Heart left ventricle (tissue), 16 donors: ENCODE measurements at regions not wholly inside any gene's neighbourhood (a gene's known extent, or its start where the extent isn't known, plus 50 kb on each side); places are given as distances from the start of the nearest gene placed in this dataset.

ENCODE experiments used
- ATAC-seq, 4 donors: fragments of 200-7000 bp; cut with Tn5 transposase; one replicate each; pipeline ENCODE4 v1.9.1; 2020 to 2022; ENCODE audit warnings: moderate library complexity in 4 of 4, mild to moderate bottlenecking in 3 of 4, moderate number of reproducible peaks in 1 of 4
- DNase-seq, 5 donors: peaks; one replicate each; pipeline ENCODE4 v3.0.0-alpha.2; 2020
- H3K27ac ChIP-seq, 12 donors: fragments of 200-600 bp; sonication (generic) in 4 of 12; one replicate each; pipeline versions ENCODE4 v1.5.0 to v1.8.0; 2016 to 2022; ENCODE audit warnings: mild to moderate bottlenecking in 2 of 12
- H3K27me3 ChIP-seq, 9 donors: fragments of 200-600 bp; sonication (generic) in 2 of 9; one replicate each; pipeline versions ENCODE4 v1.5.1 to v1.8.0; 2016 to 2022; ENCODE audit warnings: mild to moderate bottlenecking in 3 of 9
- H3K36me3 ChIP-seq, 9 donors: fragments of 200-600 bp; sonication (generic) in 2 of 9; one replicate each; pipeline versions ENCODE4 v1.5.0 to v1.8.0; 2018 to 2022; ENCODE audit warnings: mild to moderate bottlenecking in 2 of 9
- H3K4me1 ChIP-seq, 12 donors: fragments of 200-600 bp; sonication (generic) in 4 of 12; one replicate each; pipeline versions ENCODE4 v1.5.0 to v1.8.0; 2016 to 2022; ENCODE audit warnings: mild to moderate bottlenecking in 3 of 12
- H3K4me3 ChIP-seq, 12 donors: fragments of 200-600 bp; sonication (generic) in 4 of 12; one replicate each; pipeline versions ENCODE4 v1.5.0 to v1.8.0; 2017 to 2022; ENCODE audit warnings: mild to moderate bottlenecking in 9 of 12, moderate library complexity in 4 of 12
- H3K9me3 ChIP-seq, 12 donors: fragments of 200-600 bp; sonication (generic) in 4 of 12; one replicate each; pipeline versions ENCODE4 v1.5.0 to v1.8.0; 2016 to 2022; ENCODE audit warnings: mild to moderate bottlenecking in 1 of 12
- CTCF ChIP-seq, 12 donors: fragments of 200-600 bp; sonication (generic) in 4 of 12; IDR thresholded peaks; one replicate each; pipeline versions ENCODE4 v1.5.0 to v1.8.0; 2018 to 2022; ENCODE audit warnings: antibody characterized with exemption in 12 of 12, mild to moderate bottlenecking in 5 of 12
- POLR2A ChIP-seq, 2 donors: fragments of 450-650 bp; IDR thresholded peaks; one replicate each; pipeline ENCODE4 v1.6.1; 2017; ENCODE audit warnings: antibody characterized with exemption in 2 of 2, mild to moderate bottlenecking in 2 of 2, moderate library complexity in 2 of 2
- WGBS, 4 donors: extraction: QIAGEN DNeasy Blood & Tissue Kit in 2 of 4; methylation state at CpG; one replicate each; pipeline versions ENCODE4 v1.1.5 to v1.1.7; 2013 to 2018; 5-methylcytosine and 5-hydroxymethylcytosine counted together
- intact Hi-C, 10 donors: fragments of 100-400 bp; cut with DNase I; formaldehyde crosslinking; loops; one replicate each; pipeline versions ENCODE4 v1.11.1 to v1.14.2; 2022
- donor health status: ischemic (EF 13 %, LVEDD 7.1; RV severe dilation, severe dysfunction).
- donor health status: healthy with polysubstance abuse.
- donor health status: DM: no; HTN: yes; CAD: no.
- donor health status: DM: no; HTN: no; CAD: no.
- donor health status: ischemic (EF 25% LVEDD 6.9; RV normal size, moderate dysfunction).
- donor health status: ischemic (EF 25% LVEDD 5.7; RV mildly dilated, moderate dysfunction).
- donor health status: healthy.
- donor health status: DM: yes; HTN: yes; CAD: no.
- donor health status: ischemic (EF 35%, LVEDD 5.7; RV mildly dilated, moderate dysfunction).
- donor health status: nonischemic (EF 11% LVEDD 7.7; RV severe dilation, severe dysfunction).
- donor health status: DM: yes; HTN: yes; CAD: no.
- donor health status: PGD.
- donor health status: ischemic (EF 29% LVEDD 5.4; RV normal size, mild dysfunction).
- donor health status: nonischemic (EF 23%, LVEDD 6.1; RV moderate dilation, normal function).

- peak; percentile 15 to 71 (median 56) for ATAC-seq
- peak in 2 of 5 donors; percentile 26 to 33 for DNase-seq
- intact Hi-C loops: loop anchor here in 5 of 10 donors (5.0 to 10.0 kb wide), 5 partner anchors 48 to 178 kb away; partner anchors contain the start of genes NAB1 (in 2 of the 5) and MFSD6 (in 1 of the 5)
- H3K36me3 ChIP-seq: no peaks in the 10 kb centered on the region
- no peaks in the 10 kb centered on the region for H3K27me3 ChIP-seq
- WGBS, 4 donors: 55 to 72% (median 65%) methylated on average over 2 of the region's 2 CpGs
- H3K4me3 ChIP-seq: no peak overlapping the region
- peak in 2 of 12 donors; percentile 18 to 36 for TF ChIP-seq CTCF (IDR thresholded peaks at IDR 0.05)
- no peak for TF ChIP-seq POLR2A (IDR thresholded peaks at IDR 0.05)
- no peaks in the 10 kb centered on the region for H3K9me3 ChIP-seq
- H3K4me1 ChIP-seq: peaks cover 0 to 38% (median 22%) of the 10 kb centered on the region in 12 donors
- peak overlapping the region in 5 of 12 donors; percentile 2 to 56 (median 21) for H3K27ac ChIP-seq
Observed at GRCh38 chr2:190584980-190585661, 50.6 kb upstream of the NEMP2 start.

- Histone ChIP-seq H3K27ac (no peak overlapping the region), H3K9me3 (no peaks in the 10 kb centered on the region), H3K4me3 (no peak overlapping the region), H3K36me3 (no peaks in the 10 kb centered on the region), H3K27me3 (no peaks in the 10 kb centered on the region), H3K4me1 (peaks cover 0 to 38% (median 21%) of the 10 kb centered on the region in 12 donors)
- DNase-seq (no peak), ATAC-seq (no peak)
- TF ChIP-seq CTCF (IDR thresholded peaks at IDR 0.05): no peak
- no peak for TF ChIP-seq POLR2A (IDR thresholded peaks at IDR 0.05)
- 90 to 95% (median 93%) methylated on average over 4 of the region's 4 CpGs for whole genome bisulfite sequencing, 4 donors
- intact Hi-C loops: loop anchor here in 2 of 10 donors (5.0 to 10.0 kb wide), 2 partner anchors 58 to 180 kb away; partner anchors contain the start of genes MFSD6 (in 1 of the 2) and NAB1 (in 1 of the 2)
Observed at GRCh38 chr2:190587106-190587505, 52.6 kb upstream of the NEMP2 start.

- H3K4me1 ChIP-seq: peaks cover 0 to 20% (median 4%) of the 10 kb centered on the region in 12 donors
- DNase-seq (no peak), ATAC-seq (no peak)
- no peak overlapping the region for H3K27ac ChIP-seq
- 90 to 100% (median 97%) methylated on average over 1 of the region's 1 CpG for WGBS, 4 donors
- H3K4me3 ChIP-seq: no peak overlapping the region
- no peaks in the 10 kb centered on the region for H3K9me3 ChIP-seq
- no peaks in the 10 kb centered on the region for H3K36me3 ChIP-seq
- no peaks in the 10 kb centered on the region for H3K27me3 ChIP-seq
- TF ChIP-seq POLR2A (IDR thresholded peaks at IDR 0.05) (no peak), CTCF (IDR thresholded peaks at IDR 0.05) (no peak)
- intact Hi-C loops: loop anchor here in 2 of 10 donors (5.0 to 10.0 kb wide), 2 partner anchors 56 to 182 kb away; partner anchors contain the start of genes MFSD6 (in 1 of the 2) and NAB1 (in 1 of the 2)
Observed at GRCh38 chr2:190589008-190589407, 54.5 kb upstream of the NEMP2 start.

GRCh38 chr2:190591437-190591836, 56.9 kb upstream of the NEMP2 start:
- ATAC-seq (no peak), DNase-seq (no peak)
- intact Hi-C loops: no loop called here
- WGBS, 4 donors: 97 to 98% (median 98%) methylated on average over 3 of the region's 3 CpGs
- H3K27ac ChIP-seq: no peak overlapping the region
- H3K9me3 ChIP-seq: peaks cover 0 to 6% (median 0%) of the 10 kb centered on the region in 12 donors
- H3K4me3 ChIP-seq: no peak overlapping the region
- no peaks in the 10 kb centered on the region for H3K36me3 ChIP-seq
- no peaks in the 10 kb centered on the region for H3K27me3 ChIP-seq
- H3K4me1 ChIP-seq: peaks cover 0 to 10% (median 0%) of the 10 kb centered on the region in 12 donors
- no peak for TF ChIP-seq POLR2A (IDR thresholded peaks at IDR 0.05)
- TF ChIP-seq CTCF (IDR thresholded peaks at IDR 0.05): no peak
